ENCODE measurements at regions not wholly inside any gene's neighbourhood (a gene's known extent, or its start where the extent isn't known, plus 50 kb on each side); places are given as distances from the start of the nearest gene placed in this dataset.

DNA sequence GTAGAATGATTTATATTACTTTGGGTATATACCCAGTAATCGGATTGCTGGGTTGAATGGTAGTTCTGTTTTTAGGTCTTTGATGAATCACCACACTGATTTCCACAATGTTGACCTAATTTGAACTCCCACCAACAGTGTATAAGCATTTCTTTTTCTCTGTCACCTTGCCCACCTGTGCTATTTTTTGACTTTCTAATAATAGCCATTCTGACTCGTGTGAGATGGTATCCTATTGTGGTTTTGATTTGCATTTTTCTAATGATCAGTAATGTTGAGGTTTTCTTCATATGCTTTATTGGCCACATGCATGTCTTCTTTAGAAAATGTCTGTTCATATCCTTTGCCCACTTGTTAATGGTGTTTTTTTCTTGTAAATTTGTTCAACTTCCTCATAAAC, 340.8 kb downstream of the PLOD2 start:
- TF ChIP-seq, protein P1, sequence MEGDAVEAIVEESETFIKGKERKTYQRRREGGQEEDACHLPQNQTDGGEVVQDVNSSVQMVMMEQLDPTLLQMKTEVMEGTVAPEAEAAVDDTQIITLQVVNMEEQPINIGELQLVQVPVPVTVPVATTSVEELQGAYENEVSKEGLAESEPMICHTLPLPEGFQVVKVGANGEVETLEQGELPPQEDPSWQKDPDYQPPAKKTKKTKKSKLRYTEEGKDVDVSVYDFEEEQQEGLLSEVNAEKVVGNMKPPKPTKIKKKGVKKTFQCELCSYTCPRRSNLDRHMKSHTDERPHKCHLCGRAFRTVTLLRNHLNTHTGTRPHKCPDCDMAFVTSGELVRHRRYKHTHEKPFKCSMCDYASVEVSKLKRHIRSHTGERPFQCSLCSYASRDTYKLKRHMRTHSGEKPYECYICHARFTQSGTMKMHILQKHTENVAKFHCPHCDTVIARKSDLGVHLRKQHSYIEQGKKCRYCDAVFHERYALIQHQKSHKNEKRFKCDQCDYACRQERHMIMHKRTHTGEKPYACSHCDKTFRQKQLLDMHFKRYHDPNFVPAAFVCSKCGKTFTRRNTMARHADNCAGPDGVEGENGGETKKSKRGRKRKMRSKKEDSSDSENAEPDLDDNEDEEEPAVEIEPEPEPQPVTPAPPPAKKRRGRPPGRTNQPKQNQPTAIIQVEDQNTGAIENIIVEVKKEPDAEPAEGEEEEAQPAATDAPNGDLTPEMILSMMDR (IDR thresholded peaks at IDR 0.05), result no peak
- TF ChIP-seq POLR2A (IDR thresholded peaks at IDR 0.05), result no peak

Data from breast epithelium (tissue), 3 donors.